ENCODE measurements at regions not wholly inside any gene's neighbourhood (a gene's known extent, or its start where the extent isn't known, plus 50 kb on each side); places are given as distances from the start of the nearest gene placed in this dataset.

- no peaks in the 10 kb centered on the region for H3K27me3 ChIP-seq (ENCODE audit: control insufficient read depth, insufficient read depth, low read length)
- DNase-seq (ENCODE audit: low read depth) (no peak), FAIRE-seq (no peak)
- H3K4me3 ChIP-seq (ENCODE audit: low read depth, low read length): no peak overlapping the region
- no peaks in the 10 kb centered on the region for H3K36me3 ChIP-seq (ENCODE audit: control insufficient read depth, insufficient read depth, low read length)
- TF ChIP-seq, protein P1, sequence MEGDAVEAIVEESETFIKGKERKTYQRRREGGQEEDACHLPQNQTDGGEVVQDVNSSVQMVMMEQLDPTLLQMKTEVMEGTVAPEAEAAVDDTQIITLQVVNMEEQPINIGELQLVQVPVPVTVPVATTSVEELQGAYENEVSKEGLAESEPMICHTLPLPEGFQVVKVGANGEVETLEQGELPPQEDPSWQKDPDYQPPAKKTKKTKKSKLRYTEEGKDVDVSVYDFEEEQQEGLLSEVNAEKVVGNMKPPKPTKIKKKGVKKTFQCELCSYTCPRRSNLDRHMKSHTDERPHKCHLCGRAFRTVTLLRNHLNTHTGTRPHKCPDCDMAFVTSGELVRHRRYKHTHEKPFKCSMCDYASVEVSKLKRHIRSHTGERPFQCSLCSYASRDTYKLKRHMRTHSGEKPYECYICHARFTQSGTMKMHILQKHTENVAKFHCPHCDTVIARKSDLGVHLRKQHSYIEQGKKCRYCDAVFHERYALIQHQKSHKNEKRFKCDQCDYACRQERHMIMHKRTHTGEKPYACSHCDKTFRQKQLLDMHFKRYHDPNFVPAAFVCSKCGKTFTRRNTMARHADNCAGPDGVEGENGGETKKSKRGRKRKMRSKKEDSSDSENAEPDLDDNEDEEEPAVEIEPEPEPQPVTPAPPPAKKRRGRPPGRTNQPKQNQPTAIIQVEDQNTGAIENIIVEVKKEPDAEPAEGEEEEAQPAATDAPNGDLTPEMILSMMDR (IDR thresholded peaks at IDR 0.05; ENCODE audit: insufficient read depth, low read length, severe bottlenecking): no peak
Measured at GRCh38 chr12:84277986-84278385, 634.6 kb downstream of the SLC6A15 start.

DNA sequence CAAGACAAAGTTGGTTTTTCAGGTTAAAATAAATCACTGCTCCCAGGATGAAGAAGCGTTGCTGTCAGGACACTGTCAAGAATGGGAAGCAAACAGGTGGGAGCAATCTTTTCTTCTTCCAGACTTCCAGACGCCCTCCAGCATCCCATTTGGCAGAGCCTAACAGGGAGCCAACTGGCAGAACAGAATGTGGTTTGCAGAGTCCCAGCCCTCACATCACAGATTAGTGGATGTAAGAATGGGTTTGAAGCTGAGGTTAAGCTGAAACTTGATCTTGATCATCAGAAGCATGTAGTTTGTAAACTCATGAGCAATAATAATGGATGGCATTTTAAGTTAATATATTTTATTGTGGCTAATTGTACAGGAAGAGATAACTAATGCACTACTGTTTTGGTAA, 636.4 kb downstream of the SLC6A15 start:
- Histone ChIP-seq H3K27me3 (ENCODE audit: control insufficient read depth, insufficient read depth, low read length) (no peaks in the 10 kb centered on the region), H3K36me3 (ENCODE audit: control insufficient read depth, insufficient read depth, low read length) (no peaks in the 10 kb centered on the region), H3K4me3 (ENCODE audit: low read depth, low read length) (no peak overlapping the region)
- FAIRE-seq (no peak), DNase-seq (ENCODE audit: low read depth) (no peak)
- TF ChIP-seq, protein P1 (IDR thresholded peaks at IDR 0.05; ENCODE audit: insufficient read depth, low read length, severe bottlenecking): no peak

- Histone ChIP-seq H3K4me3 (ENCODE audit: low read depth, low read length) (no peak overlapping the region), H3K36me3 (ENCODE audit: control insufficient read depth, insufficient read depth, low read length) (no peaks in the 10 kb centered on the region), H3K27me3 (ENCODE audit: control insufficient read depth, insufficient read depth, low read length) (no peaks in the 10 kb centered on the region)
- FAIRE-seq (no peak), DNase-seq (ENCODE audit: low read depth) (peak; percentile 59)
- TF ChIP-seq, protein P1 (IDR thresholded peaks at IDR 0.05; ENCODE audit: insufficient read depth, low read length, severe bottlenecking): no peak
Measured at GRCh38 chr12:84272324-84272723, 640.3 kb downstream of the SLC6A15 start.

DNA sequence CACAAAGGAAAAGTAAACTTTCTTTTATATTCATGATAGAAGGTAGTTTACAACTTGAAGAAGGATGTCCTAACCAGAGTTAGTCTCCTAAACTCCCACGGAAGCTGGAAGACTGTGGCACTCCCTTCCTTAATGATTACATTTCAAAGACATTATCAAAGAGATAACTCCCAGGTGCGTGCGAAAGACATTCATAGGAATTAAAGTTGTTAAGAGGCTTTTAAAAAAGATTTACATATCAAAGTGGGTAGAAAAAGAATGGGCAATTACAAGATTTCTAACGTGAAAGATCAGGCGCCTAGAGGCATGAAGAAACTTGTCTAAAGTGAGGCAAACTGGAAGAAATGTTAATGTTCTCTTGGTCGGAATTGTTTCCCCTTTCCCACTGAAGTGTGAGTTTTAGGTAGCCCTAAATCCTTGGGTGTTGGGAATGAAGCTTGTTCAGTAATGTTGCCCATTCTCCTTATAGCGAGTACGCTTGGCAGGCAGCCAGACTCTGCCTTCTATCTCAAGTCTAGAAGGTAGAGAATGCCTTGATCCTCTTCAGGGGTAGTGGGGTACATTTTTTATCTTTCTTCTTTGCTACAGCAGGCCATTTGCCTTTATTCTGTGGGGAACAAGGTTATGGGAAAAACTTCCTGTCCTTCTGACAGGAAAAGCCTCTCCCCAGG, 642.0 kb downstream of the SLC6A15 start:
- H3K27me3 ChIP-seq (ENCODE audit: control insufficient read depth, insufficient read depth, low read length): no peaks in the 10 kb centered on the region
- H3K36me3 ChIP-seq (ENCODE audit: control insufficient read depth, insufficient read depth, low read length): no peaks in the 10 kb centered on the region
- DNase-seq (ENCODE audit: low read depth): peak; percentile 39
- no peak overlapping the region for H3K4me3 ChIP-seq (ENCODE audit: low read depth, low read length)
- no peak for FAIRE-seq
- TF ChIP-seq, protein P1 (IDR thresholded peaks at IDR 0.05; ENCODE audit: insufficient read depth, low read length, severe bottlenecking): no peak

DNA sequence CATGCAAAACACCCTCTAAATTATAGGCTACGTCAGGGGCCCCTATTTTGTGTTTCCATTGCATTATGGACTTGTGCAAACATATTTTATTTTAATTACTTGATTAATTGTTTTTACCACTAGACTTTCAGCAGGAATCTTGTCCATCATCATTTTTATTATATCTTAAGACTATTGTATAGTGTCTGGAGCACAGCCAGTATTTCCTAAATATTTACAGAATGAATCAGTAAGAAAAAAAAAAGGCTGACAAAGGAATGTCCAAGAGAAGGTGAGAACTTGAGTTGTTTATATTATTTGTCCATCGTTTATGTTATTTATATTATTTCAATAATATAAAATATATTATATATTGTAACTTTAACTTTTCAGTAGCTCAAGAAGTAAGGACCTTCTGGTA, 664.7 kb downstream of the SLC6A15 start:
- TF ChIP-seq, protein P1 (IDR thresholded peaks at IDR 0.05; ENCODE audit: insufficient read depth, low read length, severe bottlenecking): no peak

DNA sequence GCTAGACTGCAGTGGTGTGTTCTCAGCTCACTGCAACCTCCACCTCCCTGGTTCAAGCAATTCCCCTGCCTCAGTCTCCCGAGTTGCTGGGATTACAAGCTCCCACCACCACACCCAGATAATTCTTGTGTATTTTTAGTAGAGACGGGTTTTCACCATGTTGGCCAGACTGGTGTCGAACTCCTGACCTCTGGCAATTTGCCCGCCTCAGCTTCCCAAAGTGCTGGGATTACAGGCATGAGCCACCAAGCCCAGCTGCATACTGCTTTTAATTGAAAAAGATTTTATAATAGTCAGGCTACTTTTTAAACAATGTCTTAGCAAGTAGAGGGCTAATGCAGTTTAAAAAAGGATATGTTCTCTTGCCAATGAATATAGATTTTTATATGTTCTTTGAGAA, 668.9 kb downstream of the SLC6A15 start:
- FAIRE-seq: no peak
- Histone ChIP-seq H3K27me3 (ENCODE audit: control insufficient read depth, insufficient read depth, low read length) (no peaks in the 10 kb centered on the region), H3K4me3 (ENCODE audit: low read depth, low read length) (no peak overlapping the region), H3K36me3 (ENCODE audit: control insufficient read depth, insufficient read depth, low read length) (no peaks in the 10 kb centered on the region)
- TF ChIP-seq, protein P1 (IDR thresholded peaks at IDR 0.05; ENCODE audit: insufficient read depth, low read length, severe bottlenecking): no peak
- DNase-seq (ENCODE audit: low read depth): no peak

More for the DNA sequence above, 664.7 kb downstream of the SLC6A15 start:
- H3K36me3 ChIP-seq (ENCODE audit: control insufficient read depth, insufficient read depth, low read length): no peaks in the 10 kb centered on the region
- H3K4me3 ChIP-seq (ENCODE audit: low read depth, low read length): no peak overlapping the region
- FAIRE-seq: no peak
- peak; percentile 75 for DNase-seq (ENCODE audit: low read depth)
- H3K27me3 ChIP-seq (ENCODE audit: control insufficient read depth, insufficient read depth, low read length): no peaks in the 10 kb centered on the region

Data from bronchial epithelial cell (primary cell).